ENCODE measurements at regions not wholly inside any gene's neighbourhood (a gene's known extent, or its start where the extent isn't known, plus 50 kb on each side); places are given as distances from the start of the nearest gene placed in this dataset.
"Not testable (repeated sequence)": the region's sequence is repeated elsewhere in the genome, so short reads cannot be mapped to it uniquely, and the experiment has no call there.

- H3K36me3 ChIP-seq (ENCODE audit: control insufficient read depth, insufficient read depth, low read length); H3K27me3 ChIP-seq (ENCODE audit: control insufficient read depth, insufficient read depth, low read length); in situ Hi-C loops (cut with HindIII; ENCODE audit: low pct_unique_long_range_greater_than_20kb, low sequenced_read_pairs); BruUV-seq (replicated peaks); ATAC-seq; H3K4me3 ChIP-seq (ENCODE audit: low read depth in 2 of 2, low read length in 2 of 2); DNase-seq (ENCODE audit: low read depth, low spot score); H3K9me3 ChIP-seq (ENCODE audit: control insufficient read depth, insufficient read depth, low read depth, low read length); POLR2A ChIA-PET; intact Hi-C loops (cut with micrococcal nuclease; ENCODE audit: unreplicated experiment); H3K27ac ChIP-seq (ENCODE audit: low read length); H3K4me1 ChIP-seq (ENCODE audit: control insufficient read depth, insufficient read depth, low read length): not testable (repeated sequence)
- CTCF ChIA-PET: interaction anchor here (0.7 to 1.7 kb wide), 2 partner anchors 58 to 69 kb away, joined by 6 to 7 read pairs; no protein-coding TSS in a partner anchor
Observed at GRCh38 chr6:167219079-167219478, 61.3 kb upstream of the GPR31 start.

- no peaks in the 10 kb centered on the region for H3K4me1 ChIP-seq (ENCODE audit: control insufficient read depth, insufficient read depth, low read length)
Observed at GRCh38 chr6:167219967-167220512, 62.3 kb upstream of the GPR31 start.

GRCh38 chr6:167221400-167222201 lies 63.8 kb upstream of the GPR31 start:
- no TSS peak for BruUV-seq (replicated peaks)
- ChIA-PET CTCF (no interaction called here), POLR2A (interaction anchor here (0.6 kb wide), 2 partner anchors 33 to 734 kb away, joined by 3 to 4 read pairs; no protein-coding TSS in a partner anchor)
- no peak overlapping the region for H3K27ac ChIP-seq (ENCODE audit: low read length)
- ATAC-seq: no peak
- no peaks in the 10 kb centered on the region for H3K27me3 ChIP-seq (ENCODE audit: control insufficient read depth, insufficient read depth, low read length)
- no peak overlapping the region for H3K4me3 ChIP-seq (ENCODE audit: low read depth in 2 of 2, low read length in 2 of 2)
- no peaks in the 10 kb centered on the region for H3K36me3 ChIP-seq (ENCODE audit: control insufficient read depth, insufficient read depth, low read length)
- DNase-seq (ENCODE audit: low read depth, low spot score): no peak
- H3K4me1 ChIP-seq (ENCODE audit: control insufficient read depth, insufficient read depth, low read length): no peaks in the 10 kb centered on the region
- intact Hi-C loops (cut with micrococcal nuclease; ENCODE audit: unreplicated experiment): no loop called here
- no peaks in the 10 kb centered on the region for H3K9me3 ChIP-seq (ENCODE audit: control insufficient read depth, insufficient read depth, low read depth, low read length)
- TF ChIP-seq SIN3A (IDR thresholded peaks at IDR 0.05; ENCODE audit: borderline replicate concordance, insufficient read depth, low read depth, low read length): no peak
- no peak for TF ChIP-seq TCF7L2 (IDR thresholded peaks at IDR 0.05; ENCODE audit: low read depth, low read length)
- no peak for TF ChIP-seq CTCF (IDR thresholded peaks at IDR 0.05)
- no peak for TF ChIP-seq REST (IDR thresholded peaks at IDR 0.05; ENCODE audit: insufficient read depth in 1 of 2, low read depth in 2 of 2, low read length in 1 of 2)
- no peak for TF ChIP-seq POLR2AphosphoS5 (IDR thresholded peaks at IDR 0.05; ENCODE audit: low read depth, low read length)
- in situ Hi-C loops (cut with HindIII; ENCODE audit: low pct_unique_long_range_greater_than_20kb, low sequenced_read_pairs): no loop called here

More at GRCh38 chr6:167219967-167220512, 62.3 kb upstream of the GPR31 start:
- Histone ChIP-seq H3K9me3 (ENCODE audit: control insufficient read depth, insufficient read depth, low read depth, low read length) (no peaks in the 10 kb centered on the region), H3K36me3 (ENCODE audit: control insufficient read depth, insufficient read depth, low read length) (no peaks in the 10 kb centered on the region), H3K27ac (ENCODE audit: low read length) (no peak overlapping the region), H3K4me3 (ENCODE audit: low read depth in 2 of 2, low read length in 2 of 2) (no peak overlapping the region), H3K27me3 (ENCODE audit: control insufficient read depth, insufficient read depth, low read length) (no peaks in the 10 kb centered on the region)
- no peak for TF ChIP-seq TCF7L2 (IDR thresholded peaks at IDR 0.05; ENCODE audit: low read depth, low read length)
- TF ChIP-seq REST (IDR thresholded peaks at IDR 0.05; ENCODE audit: insufficient read depth in 1 of 2, low read depth in 2 of 2, low read length in 1 of 2): no peak
- no peak for TF ChIP-seq POLR2AphosphoS5 (IDR thresholded peaks at IDR 0.05; ENCODE audit: low read depth, low read length)
- DNase-seq (ENCODE audit: low read depth, low spot score) (no peak), ATAC-seq (no peak)
- ChIA-PET POLR2A (no interaction called here), CTCF (interaction anchor here (1.7 kb wide), 1 partner anchor 69 kb away, joined by 7 read pairs; no protein-coding TSS in a partner anchor)
- BruUV-seq (replicated peaks): no TSS peak
- intact Hi-C loops (cut with micrococcal nuclease; ENCODE audit: unreplicated experiment) (no loop called here), in situ Hi-C loops (cut with HindIII; ENCODE audit: low pct_unique_long_range_greater_than_20kb, low sequenced_read_pairs) (no loop called here)

All from Panc1 (cell line).